Kidney (tissue), 13 donors: ENCODE measurements at regions not wholly inside any gene's neighbourhood (a gene's known extent, or its start where the extent isn't known, plus 50 kb on each side); places are given as distances from the start of the nearest gene placed in this dataset.

ENCODE experiments used
- DNase-seq, 5 donors: peaks; one replicate each; pipeline ENCODE4 v3.0.0-alpha.2; 2013 to 2020
- FAIRE-seq: peaks from 2 replicates; lab custom pipeline; 2012; peaks lifted over from hg19 to GRCh38; lab: Jason Lieb, UNC
- H3K27ac ChIP-seq, 2 donors: one replicate each; pipeline ENCODE4 v1.7.0; 2013; ENCODE audit warnings: low read depth in 2 of 2, low read length in 2 of 2, inconsistent platforms in 1 of 2
- H3K27me3 ChIP-seq: one replicate; pipeline ENCODE4 v1.7.1; 2013; ENCODE audit warnings: low read length, inconsistent platforms; ENCODE audit not compliant: control insufficient read depth, insufficient read depth
- H3K36me3 ChIP-seq, 3 donors: one replicate each; pipeline versions ENCODE4 v1.7.0 to v1.7.1; 2013; ENCODE audit warnings: low read length in 3 of 3, control low read depth in 1 of 3, inconsistent platforms in 1 of 3; ENCODE audit not compliant: insufficient read depth in 3 of 3, control insufficient read depth in 2 of 3
- H3K4me1 ChIP-seq, 3 donors: one replicate each; pipeline versions ENCODE4 v1.7.0 to v1.7.1; 2013; ENCODE audit warnings: low read length in 3 of 3, inconsistent platforms in 1 of 3, low read depth in 1 of 3; ENCODE audit not compliant: control insufficient read depth in 2 of 3, insufficient read depth in 2 of 3
- H3K4me3 ChIP-seq, 3 donors: one replicate each; pipeline versions ENCODE4 v1.7.0 to v1.8.1; 2013; ENCODE audit warnings: low read length in 3 of 3, control low read depth in 1 of 3, inconsistent platforms in 1 of 3
- H3K9ac ChIP-seq, 3 donors: one replicate each; pipeline versions ENCODE4 v1.7.0 to v1.7.1; 2013; ENCODE audit warnings: low read length in 3 of 3, control low read depth in 1 of 3, inconsistent platforms in 1 of 3
- H3K9me3 ChIP-seq, 3 donors: one replicate each; pipeline versions ENCODE4 v1.7.0 to v1.7.1; 2013; ENCODE audit warnings: low read length in 3 of 3, control low read depth in 1 of 3, inconsistent platforms in 1 of 3; ENCODE audit not compliant: control insufficient read depth in 2 of 3, insufficient read depth in 1 of 3
- intact Hi-C: fragments of 100-400 bp; cut with DNase I; formaldehyde crosslinking; loops from one replicate; pipeline ENCODE4 v1.11.1; 2022
- TF ChIP-seq, protein P1 (sequence below): IDR thresholded peaks from 3 replicates; pipeline ENCODE4 v1.5.1; 2012; ENCODE audit warnings: mild to moderate bottlenecking, moderate library complexity, borderline replicate concordance; ENCODE audit not compliant: insufficient read depth; ENCODE audit errors: extremely low read depth
- donor health status: control.
- donor health status: control.
- donor health status: control.
- donor health status: control.
- donor health status: control.
- donor health status: DM: yes; HTN: yes; CAD: no.
- donor health status: Normal renal cell carcinoma (clear cell type).

DNA sequence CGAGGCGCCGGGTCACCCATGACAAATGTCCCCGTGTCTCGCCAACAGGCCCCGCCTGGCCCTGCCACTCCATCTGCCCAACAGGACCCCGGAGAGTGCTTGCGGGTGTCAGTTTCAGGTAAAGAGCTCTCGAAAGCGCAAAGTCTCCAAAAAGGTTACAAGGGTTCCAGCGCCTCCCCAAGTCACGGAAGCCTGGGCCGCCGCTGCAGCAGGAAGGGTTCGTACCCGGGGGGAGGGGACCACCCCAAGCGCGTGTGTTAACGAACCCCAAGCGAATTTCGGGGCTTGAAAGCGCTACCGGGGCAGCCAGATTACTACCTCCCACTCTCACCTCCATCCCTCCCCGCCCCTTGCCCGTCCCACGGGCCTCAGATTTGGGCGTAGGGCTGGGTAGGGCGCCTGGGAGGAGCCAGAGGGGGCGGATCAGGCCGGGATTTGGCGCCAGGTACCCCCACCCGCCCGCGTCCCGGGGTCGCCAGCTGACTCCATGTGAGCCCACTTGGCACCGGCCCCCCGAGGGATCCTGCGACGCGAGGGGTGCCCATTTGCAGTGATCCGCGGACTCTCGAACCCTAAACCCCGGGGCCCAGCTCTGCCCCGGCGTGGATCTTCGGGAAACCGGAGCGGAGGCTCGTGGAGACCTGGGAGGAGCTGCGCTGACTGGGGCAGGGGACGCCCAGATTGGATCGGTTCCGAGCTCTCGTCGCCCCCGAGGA is 85.9 kb downstream of the NR2F2 start:
- no peak overlapping the region for H3K27ac ChIP-seq
- DNase-seq (peak; percentile 37 to 74 (median 53)), FAIRE-seq (no peak)
- TF ChIP-seq, protein P1, sequence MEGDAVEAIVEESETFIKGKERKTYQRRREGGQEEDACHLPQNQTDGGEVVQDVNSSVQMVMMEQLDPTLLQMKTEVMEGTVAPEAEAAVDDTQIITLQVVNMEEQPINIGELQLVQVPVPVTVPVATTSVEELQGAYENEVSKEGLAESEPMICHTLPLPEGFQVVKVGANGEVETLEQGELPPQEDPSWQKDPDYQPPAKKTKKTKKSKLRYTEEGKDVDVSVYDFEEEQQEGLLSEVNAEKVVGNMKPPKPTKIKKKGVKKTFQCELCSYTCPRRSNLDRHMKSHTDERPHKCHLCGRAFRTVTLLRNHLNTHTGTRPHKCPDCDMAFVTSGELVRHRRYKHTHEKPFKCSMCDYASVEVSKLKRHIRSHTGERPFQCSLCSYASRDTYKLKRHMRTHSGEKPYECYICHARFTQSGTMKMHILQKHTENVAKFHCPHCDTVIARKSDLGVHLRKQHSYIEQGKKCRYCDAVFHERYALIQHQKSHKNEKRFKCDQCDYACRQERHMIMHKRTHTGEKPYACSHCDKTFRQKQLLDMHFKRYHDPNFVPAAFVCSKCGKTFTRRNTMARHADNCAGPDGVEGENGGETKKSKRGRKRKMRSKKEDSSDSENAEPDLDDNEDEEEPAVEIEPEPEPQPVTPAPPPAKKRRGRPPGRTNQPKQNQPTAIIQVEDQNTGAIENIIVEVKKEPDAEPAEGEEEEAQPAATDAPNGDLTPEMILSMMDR = no peak
- peaks cover 46% of the 10 kb centered on the region for H3K27me3 ChIP-seq
- no peaks in the 10 kb centered on the region for H3K4me1 ChIP-seq
- H3K4me3 ChIP-seq = peak overlapping the region; percentile 31 to 63 (median 37)
- intact Hi-C loops = no loop called here
- no peaks in the 10 kb centered on the region for H3K36me3 ChIP-seq
- H3K9ac ChIP-seq = peak overlapping the region in 1 of 3 donors; percentile 17
- H3K9me3 ChIP-seq = no peaks in the 10 kb centered on the region

DNA sequence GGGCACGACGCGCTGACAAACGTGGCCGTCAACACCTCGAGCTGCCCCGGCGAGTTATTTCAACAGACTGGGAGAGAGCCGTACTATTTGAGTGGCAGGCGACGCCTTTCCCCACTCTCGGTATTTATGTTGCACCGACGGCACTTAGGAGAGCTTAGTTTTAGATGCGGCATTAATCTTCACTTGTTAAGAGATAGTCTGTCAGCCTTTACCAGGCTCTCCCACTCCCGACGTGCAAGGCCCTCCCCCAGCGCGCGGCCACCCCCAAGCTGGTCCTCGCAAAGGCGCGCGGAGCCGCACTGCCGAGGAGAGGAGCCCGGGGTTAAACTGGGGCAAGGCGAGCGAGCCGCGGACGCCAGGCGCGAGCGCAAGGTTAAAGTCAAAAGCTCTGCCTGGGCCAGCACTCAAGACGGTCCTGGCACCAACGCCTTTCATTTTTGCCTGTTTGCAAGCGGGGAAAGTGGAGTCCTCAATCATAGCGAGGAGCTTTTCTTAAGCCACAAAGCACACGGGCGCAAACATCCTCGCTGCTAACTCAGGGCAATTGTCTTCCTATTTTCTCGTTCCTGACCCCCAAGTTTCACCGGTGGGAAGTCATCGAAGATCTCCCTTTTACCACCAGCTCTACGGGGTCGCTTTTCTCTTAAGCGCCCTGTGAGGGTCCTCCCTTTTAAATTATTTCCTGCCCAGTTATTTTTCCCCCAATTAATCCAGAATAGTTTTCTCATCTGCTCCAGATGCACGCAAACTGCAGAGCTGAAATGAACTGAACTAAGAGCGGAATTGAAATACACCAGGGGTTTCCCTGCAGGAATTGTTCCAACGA is 86.6 kb downstream of the NR2F2 start:
- FAIRE-seq = no peak
- peaks cover 40% of the 10 kb centered on the region for H3K27me3 ChIP-seq
- peak overlapping the region in 1 of 2 donors; percentile 4 for H3K27ac ChIP-seq
- no peaks in the 10 kb centered on the region for H3K4me1 ChIP-seq
- peak overlapping the region in 2 of 3 donors; percentile 10 to 17 for H3K9ac ChIP-seq
- TF ChIP-seq, protein P1 = no peak
- no peaks in the 10 kb centered on the region for H3K36me3 ChIP-seq
- H3K4me3 ChIP-seq = peak overlapping the region; percentile 39 to 67 (median 63)
- DNase-seq = peak; percentile 68 to 81 (median 69)
- intact Hi-C loops = no loop called here
- no peaks in the 10 kb centered on the region for H3K9me3 ChIP-seq

DNA sequence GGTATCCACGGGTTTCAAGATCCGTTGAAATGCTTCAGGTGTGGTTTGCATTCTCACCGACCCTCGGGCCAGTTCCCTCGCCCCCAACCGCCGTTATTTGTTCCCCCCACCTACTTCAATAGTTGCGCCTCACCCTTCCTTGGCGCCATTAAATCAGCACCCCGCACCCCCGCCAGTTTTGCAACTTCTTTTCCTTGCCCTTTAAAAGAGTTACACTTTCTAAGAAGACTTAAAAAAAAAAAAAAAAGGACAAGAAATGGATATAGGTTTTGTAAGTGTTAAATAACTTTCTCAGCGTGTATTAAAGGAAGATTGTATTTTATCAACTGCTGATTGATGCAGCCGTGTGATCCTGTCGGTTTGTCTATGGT is 87.2 kb downstream of the NR2F2 start:
- FAIRE-seq = no peak
- H3K4me1 ChIP-seq = no peaks in the 10 kb centered on the region
- no peak overlapping the region for H3K27ac ChIP-seq
- H3K4me3 ChIP-seq = peak overlapping the region in 1 of 3 donors; percentile 63
- DNase-seq = no peak
- H3K36me3 ChIP-seq = no peaks in the 10 kb centered on the region
- H3K9ac ChIP-seq = no peak overlapping the region
- intact Hi-C loops = no loop called here
- no peaks in the 10 kb centered on the region for H3K9me3 ChIP-seq
- peaks cover 34% of the 10 kb centered on the region for H3K27me3 ChIP-seq
- TF ChIP-seq, protein P1 = no peak
